IPS-NIHi7 (cell line): ENCODE measurements at regions not wholly inside any gene's neighbourhood (a gene's known extent, or its start where the extent isn't known, plus 50 kb on each side); places are given as distances from the start of the nearest gene placed in this dataset.
"Not testable (repeated sequence)": the region's sequence is repeated elsewhere in the genome, so short reads cannot be mapped to it uniquely, and the experiment has no call there.

ENCODE experiments used
- DNase-seq: peaks from one replicate; pipeline ENCODE4 v3.0.0; 2012; ENCODE audit warnings: mixed read lengths; ENCODE audit errors: extremely low spot score

GRCh38 chr9:110089681-110090370, 118.1 kb downstream of the C9orf152 start:
- DNase-seq: no peak

GRCh38 chr9:110092792-110093191, 115.2 kb downstream of the C9orf152 start:
- DNase-seq: no peak

GRCh38 chr9:110093417-110093816, 114.5 kb downstream of the C9orf152 start:
- DNase-seq: no peak

GRCh38 chr9:110093871-110094270, 114.1 kb downstream of the C9orf152 start:
- DNase-seq: no peak

- no peak for DNase-seq
Measured at GRCh38 chr9:110095161-110095595, 112.8 kb downstream of the C9orf152 start.

GRCh38 chr9:110095776-110096175, 112.2 kb downstream of the C9orf152 start:
- no peak for DNase-seq

GRCh38 chr9:110096674-110097073, 111.3 kb downstream of the C9orf152 start:
- not testable (repeated sequence) for DNase-seq

GRCh38 chr9:110099236-110100095, 108.5 kb downstream of the C9orf152 start:
- no peak for DNase-seq

- no peak for DNase-seq
Measured at GRCh38 chr9:110101531-110102161, 106.3 kb downstream of the C9orf152 start.

GRCh38 chr9:110103257-110103656, 104.7 kb downstream of the C9orf152 start:
- DNase-seq: no peak

- DNase-seq: no peak
Measured at GRCh38 chr9:110104261-110104809, 103.6 kb downstream of the C9orf152 start.

- no peak for DNase-seq
Measured at GRCh38 chr9:110105107-110105506, 102.9 kb downstream of the C9orf152 start.

GRCh38 chr9:110106661-110107060, 101.3 kb downstream of the C9orf152 start:
- DNase-seq: no peak

GRCh38 chr9:110109333-110110092, 98.4 kb downstream of the C9orf152 start:
- no peak for DNase-seq

- DNase-seq: no peak
Measured at GRCh38 chr9:110110154-110110553, 97.8 kb downstream of the C9orf152 start.

GRCh38 chr9:110111868-110112267, 96.1 kb downstream of the C9orf152 start:
- DNase-seq: no peak

GRCh38 chr9:110112792-110113191, 95.2 kb downstream of the C9orf152 start:
- DNase-seq: no peak

- DNase-seq: no peak
Measured at GRCh38 chr9:110114086-110114858, 93.7 kb downstream of the C9orf152 start.

- DNase-seq: peak; percentile 48
Measured at GRCh38 chr9:110114859-110115201, 93.1 kb downstream of the C9orf152 start.

GRCh38 chr9:110115341-110115820, 92.6 kb downstream of the C9orf152 start:
- DNase-seq: no peak
